ENCODE measurements at regions not wholly inside any gene's neighbourhood (a gene's known extent, or its start where the extent isn't known, plus 50 kb on each side); places are given as distances from the start of the nearest gene placed in this dataset.
A peak's percentile ranks its signal among the peaks of the same experiment; 100 is the strongest.

GRCh38 chr10:131781791-131782190 lies 119.0 kb upstream of the PPP2R2D start:
- peak; percentile 38 for DNase-seq

GRCh38 chr10:131784363-131785120 lies 116.3 kb upstream of the PPP2R2D start:
- peak; percentile 37 for DNase-seq

GRCh38 chr10:131785121-131785460 lies 115.7 kb upstream of the PPP2R2D start:
- no peak for DNase-seq

DNA sequence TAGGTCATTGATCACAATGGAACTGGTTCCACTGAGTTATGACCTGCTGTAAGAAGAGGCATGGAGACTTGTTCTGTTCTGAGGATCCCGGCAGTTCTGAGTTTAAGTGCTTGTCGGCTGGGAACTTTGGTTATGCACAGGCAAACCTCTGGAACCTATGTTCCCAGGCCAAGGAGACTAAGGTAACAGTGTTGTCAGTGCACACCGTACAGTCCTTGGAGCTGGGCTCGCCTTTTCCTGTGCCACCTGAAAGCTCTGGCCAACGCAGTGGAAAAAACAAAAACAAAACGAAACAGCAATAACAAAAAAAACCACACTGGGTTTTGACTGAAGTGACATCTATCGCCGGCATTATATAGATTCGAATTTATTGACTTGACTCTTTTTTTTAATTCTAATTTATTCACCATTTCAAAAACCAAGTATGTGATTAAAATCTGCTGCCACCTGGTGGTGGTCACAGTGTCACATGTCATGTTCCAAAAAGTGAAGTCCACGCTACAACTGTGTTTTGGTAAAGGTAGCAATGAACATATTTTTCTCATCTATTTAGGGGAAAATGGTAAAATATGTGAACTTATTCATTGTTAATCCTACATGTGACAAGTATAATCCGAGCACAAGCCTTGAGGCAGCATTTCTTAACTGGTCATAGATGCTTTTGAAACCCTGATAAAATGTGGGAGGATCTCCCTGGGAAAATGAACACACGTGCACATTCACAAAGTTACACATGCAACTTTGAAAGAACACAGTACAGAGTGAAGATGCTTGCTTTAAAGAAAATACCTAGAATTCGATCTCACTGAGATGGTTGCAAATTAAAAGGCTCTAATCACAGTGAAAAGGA lies 113.8 kb upstream of the PPP2R2D start:
- peak; percentile 33 for DNase-seq

DNA sequence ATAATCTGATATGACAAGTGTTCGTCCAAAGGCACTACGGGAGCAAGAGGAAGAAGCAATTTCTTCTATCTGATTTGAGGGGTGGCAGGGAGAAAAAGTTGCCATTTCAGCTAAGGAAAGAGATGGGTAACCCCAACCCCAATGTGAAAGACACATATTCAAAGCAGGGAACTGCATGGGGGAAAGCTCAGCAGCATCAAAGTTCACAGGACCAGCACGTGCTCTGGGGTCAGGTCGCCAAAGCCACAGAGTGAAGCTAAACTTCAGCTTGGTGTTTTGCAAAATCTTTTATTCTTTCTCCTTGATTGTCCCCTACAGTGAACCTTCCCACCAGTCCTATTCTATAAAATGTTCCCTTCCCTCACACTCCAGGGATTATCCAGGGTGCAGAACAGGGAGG lies 112.8 kb upstream of the PPP2R2D start:
- DNase-seq, result no peak

GRCh38 chr10:131788386-131788785 lies 112.4 kb upstream of the PPP2R2D start:
- DNase-seq, result peak; percentile 56

- peak; percentile 29 for DNase-seq
Measured at GRCh38 chr10:131789516-131789915, 111.3 kb upstream of the PPP2R2D start.

DNA sequence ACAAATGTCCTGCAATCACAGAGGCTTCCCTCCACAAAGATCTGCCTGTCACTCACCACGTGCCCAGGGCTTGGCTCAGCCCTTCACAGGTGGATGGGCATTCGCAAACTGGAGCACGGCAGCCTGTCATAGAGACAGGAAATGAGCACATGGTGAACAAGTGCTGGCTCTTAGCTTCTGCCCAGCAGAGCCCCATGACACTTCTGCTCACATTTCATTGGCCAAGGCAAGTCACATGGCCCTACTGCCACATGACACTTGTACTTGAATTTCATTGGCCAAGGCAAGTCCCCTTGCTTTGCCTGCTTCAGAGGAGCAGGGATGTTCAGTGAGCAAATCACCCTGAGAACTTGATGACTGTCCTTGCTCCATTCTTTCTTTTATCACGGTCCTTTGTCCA lies 110.8 kb upstream of the PPP2R2D start:
- DNase-seq, result peak; percentile 45

DNA sequence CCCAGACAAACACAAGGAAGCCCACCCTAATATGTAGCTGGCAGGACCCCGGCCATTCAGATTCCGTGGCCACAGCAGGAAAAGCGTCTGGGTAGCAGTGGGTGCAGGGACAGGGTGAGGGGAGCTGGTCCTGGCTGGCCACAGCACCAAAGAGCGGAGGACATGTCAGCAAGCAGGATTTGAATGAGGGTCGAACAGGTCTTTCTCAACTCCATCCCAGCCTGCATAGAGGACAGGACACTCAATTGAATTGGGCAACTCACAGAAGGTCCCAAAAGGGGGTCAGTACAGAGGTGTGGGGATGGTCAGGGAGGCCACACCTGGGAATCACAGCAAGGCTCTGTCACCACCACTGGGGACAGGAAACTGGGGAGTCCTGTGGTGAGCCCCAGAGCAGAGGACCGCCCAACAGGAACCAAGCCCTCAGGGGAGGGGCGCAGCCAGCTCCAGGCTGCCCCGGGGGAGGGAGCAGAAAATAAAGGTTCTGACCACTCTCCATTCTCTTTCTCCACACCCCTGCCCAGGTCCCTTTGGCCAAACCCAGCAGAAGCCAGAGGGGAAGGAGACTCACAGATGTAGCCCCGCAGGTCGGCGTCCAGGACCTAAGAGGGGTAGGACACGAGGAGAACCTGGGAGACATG lies 108.7 kb upstream of the PPP2R2D start:
- peak; percentile 27 for DNase-seq

DNA sequence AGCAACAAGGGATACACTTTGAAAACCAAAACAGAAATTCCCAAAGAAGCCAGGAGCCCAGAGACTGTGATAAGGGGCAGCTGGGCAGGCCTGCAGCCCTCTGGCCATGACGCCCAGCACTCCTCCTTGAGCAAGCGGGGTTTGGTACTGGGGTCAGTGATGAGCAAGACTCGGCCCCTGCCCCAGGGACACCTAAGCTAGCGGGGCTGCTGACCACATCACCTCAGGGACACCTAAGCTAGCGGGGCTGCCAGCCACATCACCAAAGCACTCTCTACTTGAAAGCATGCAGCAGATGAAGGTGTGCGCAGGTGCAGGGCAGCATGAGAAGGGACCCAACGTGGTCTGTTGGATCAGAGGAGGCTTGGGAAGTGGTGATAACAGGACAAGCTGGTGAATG lies 108.0 kb upstream of the PPP2R2D start:
- peak; percentile 33 for DNase-seq

DNA sequence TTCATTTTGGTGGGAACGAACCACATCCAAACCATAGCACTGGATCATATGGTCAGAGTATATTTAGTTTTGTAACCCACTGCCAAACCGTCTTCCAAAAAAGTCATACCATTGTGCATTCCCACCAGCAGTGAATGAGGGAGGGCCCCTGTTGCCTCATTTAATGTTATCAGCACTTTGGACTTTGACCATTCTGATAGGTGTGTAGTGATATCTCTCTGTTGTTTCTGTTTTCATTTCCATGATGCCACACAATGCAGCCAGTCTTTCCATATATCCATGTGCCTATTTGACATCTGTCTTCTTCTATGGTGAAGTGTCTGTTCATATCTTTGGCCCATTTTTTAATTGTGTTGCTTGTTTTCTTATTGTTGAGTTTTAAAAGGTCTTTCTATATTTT lies 105.0 kb upstream of the PPP2R2D start:
- DNase-seq, result peak; percentile 23

DNA sequence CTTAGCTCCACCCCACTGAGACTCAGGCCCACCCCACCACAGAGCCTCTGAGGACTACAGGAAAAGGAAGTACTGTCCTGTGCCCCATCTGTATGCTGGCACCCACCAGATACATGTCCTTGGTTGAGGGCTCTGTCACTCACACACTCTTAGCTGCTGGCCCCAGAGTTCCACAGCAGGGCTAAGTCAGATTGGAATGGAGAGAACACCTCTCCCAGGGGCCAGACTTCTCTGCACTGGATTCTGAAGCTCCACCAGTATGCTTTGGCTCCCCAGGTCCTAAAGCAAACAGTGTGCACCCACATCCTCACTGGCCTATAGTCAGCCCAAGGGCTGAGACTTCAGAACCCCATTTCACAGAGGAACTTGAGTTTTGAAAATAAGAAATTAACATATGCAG lies 103.2 kb upstream of the PPP2R2D start:
- DNase-seq, result peak; percentile 16

DNA sequence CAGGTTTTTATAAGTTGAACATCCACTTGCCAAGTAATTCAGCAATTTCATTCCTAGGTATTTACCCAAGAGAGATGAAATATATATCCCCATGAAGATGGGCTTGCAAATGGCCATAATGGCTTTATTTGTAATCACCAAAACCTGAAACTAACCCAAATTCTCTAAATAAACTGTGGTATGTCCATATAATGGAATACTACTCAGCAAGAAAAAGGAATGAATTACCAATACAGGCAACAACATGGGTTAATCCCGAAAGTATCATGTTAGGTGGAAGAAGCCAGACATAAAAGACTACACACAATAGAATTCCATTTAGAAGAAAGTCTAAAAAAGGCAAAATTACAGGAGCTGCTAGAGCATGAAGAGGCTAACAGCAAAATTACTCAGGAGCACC lies 101.4 kb upstream of the PPP2R2D start:
- no peak for DNase-seq

- DNase-seq, result peak; percentile 26
Measured at GRCh38 chr10:131802156-131802915, 98.5 kb upstream of the PPP2R2D start.

GRCh38 chr10:131802996-131803395 lies 97.8 kb upstream of the PPP2R2D start:
- DNase-seq, result peak; percentile 24

DNA sequence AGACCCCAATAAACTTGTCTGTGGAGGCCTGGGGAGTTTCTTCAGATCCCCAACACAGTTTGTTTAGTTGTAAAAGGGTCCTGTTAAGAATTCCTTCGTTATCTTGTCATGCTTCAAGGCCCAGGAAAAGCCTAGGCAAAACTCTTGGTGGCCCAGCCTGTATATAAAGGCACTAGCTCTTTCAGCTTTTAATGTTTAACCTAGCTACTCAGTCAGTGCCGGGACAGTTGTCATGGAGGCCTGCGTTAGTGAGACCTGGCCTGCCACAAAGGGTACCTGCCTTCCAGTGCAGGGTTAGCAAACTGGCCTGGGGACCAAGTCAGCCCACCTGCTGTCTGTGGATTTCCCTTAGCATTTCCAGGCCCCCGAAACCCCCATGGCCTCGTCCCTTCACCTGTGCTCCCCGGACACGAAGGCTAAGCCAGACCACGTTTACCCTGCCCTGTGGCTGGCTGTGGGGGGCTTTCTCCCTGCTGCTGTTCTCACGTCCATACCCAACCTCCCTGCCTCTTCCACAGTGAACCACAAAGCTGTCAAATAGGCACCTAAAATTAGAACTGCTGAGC lies 96.9 kb upstream of the PPP2R2D start:
- DNase-seq, result peak; percentile 19

DNA sequence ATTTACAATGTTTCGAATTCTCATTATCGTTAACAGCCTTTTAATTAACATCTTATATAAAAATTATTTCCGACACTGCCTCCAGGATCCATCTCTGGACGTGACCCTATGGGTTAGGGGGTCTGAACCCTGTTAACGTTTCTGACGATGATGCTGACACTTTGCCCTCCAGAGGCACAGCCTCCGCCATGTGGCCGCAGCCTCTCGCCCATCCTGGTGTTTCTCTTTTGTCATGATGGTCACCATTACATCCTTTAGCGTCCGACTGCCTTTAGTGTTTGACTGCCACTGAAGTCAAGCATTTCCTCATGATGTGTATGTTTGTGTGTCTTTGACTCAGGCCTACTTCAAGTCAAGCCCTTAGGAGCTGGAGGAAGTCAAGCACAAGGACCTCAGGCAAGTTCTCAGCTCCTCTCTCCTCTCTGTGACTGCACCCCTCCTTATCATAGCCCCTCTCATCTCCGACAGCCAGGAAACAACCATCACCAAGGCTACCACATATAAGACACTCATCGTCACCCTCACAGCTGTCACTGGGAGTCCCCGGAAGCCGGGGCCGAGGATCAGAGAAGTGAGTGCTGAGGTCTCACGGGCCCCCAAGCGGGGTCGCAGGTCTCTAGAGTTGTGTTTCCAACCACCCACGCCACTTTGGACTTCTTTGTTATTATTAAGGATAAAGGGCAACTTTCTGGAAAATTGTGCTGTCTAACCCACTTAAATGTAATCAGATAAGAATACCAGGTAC lies 96.1 kb upstream of the PPP2R2D start:
- peak; percentile 21 for DNase-seq

- DNase-seq, result peak; percentile 21
Measured at GRCh38 chr10:131805696-131806095, 95.1 kb upstream of the PPP2R2D start.

DNA sequence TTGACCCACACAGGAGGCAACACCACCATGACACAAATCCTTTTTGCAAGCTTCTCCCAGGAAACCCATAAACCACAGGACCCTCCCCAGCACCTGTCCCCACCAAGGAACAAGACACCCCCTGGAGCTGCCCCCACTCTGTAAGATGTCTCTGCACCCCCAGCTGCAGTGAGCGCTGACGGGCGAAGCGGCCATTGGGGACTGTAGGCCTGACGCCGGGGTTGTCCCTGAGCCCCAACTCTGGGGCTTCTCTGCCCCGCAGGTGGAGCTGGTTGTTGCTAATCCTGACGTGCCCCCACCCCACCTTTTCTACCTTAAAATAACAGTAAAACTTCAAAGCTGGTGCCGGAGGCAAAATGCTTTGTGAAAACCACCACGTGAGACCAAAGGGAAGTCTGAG lies 94.7 kb upstream of the PPP2R2D start:
- peak; percentile 19 for DNase-seq

DNA sequence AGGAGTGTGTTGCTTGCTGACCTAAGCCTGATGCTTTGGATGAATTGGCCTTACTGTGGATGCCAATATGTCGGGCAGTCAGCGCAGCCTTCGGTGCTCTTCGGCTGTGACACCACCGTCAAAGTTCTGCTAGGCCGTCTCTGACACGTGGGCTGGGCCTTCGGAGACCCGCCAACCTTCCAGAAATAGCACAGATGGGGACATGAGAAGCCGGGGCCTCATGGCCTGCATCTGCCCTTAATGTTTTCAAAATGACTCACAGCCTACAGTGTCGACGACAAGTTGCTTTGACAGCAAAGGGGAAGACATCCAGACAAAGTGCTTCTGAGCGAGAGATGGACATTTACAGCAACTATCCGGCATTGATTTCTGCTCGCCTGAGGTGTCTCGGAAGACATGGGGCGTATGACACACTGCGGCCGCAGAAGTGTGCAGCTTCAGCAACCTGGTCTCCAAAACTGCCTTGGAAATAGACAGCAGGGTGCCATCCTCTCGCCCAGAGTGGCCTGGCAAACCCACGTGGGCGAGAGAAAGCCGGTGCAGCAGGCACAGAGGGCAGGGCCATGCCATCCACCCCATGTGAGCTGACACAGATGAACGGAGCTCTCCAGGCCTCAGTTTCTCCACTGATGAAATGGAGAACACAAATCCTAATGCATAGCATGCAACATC lies 94.0 kb upstream of the PPP2R2D start:
- peak; percentile 52 for DNase-seq

GRCh38 chr10:131808370-131808930 lies 92.4 kb upstream of the PPP2R2D start:
- no peak for DNase-seq
